ENCODE measurements at regions not wholly inside any gene's neighbourhood (a gene's known extent, or its start where the extent isn't known, plus 50 kb on each side); places are given as distances from the start of the nearest gene placed in this dataset.

DNA sequence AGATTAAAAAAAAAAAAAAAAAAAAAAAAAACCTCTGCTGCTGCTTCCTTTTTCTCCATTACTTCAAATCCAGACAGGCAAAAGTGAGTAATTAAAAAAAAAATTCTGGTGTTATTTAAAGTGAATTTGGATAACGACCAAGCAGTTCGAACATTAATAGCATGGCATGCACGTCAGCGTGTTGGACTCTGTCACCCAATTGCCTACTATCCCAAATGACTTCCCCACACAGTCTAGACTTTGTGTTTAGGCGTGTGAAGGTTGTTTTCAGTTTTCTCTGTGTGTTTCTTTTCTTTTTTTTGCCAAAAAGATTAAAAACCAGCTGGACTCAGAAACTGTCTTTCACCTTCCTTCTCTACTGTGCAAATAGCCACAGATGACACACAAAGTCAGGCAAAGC lies 321.4 kb downstream of the MSX2 start:
- H3K4me3 ChIP-seq (ENCODE audit: low read length in 2 of 2), result no peak overlapping the region
- no peak overlapping the region for H3K9ac ChIP-seq (ENCODE audit: low read length in 2 of 2)
- H3K27ac ChIP-seq (ENCODE audit: low read length), result no peak overlapping the region
- H3K4me1 ChIP-seq (ENCODE audit: control insufficient read depth, insufficient read depth, low read length), result no peaks in the 10 kb centered on the region
- no peaks in the 10 kb centered on the region for H3K27me3 ChIP-seq (ENCODE audit: control insufficient read depth in 1 of 2, insufficient read depth in 2 of 2, low read length in 2 of 2)
- no peaks in the 10 kb centered on the region for H3K9me3 ChIP-seq (ENCODE audit: control insufficient read depth in 2 of 2, low read length in 2 of 2)
- H3K36me3 ChIP-seq (ENCODE audit: control insufficient read depth in 2 of 2, insufficient read depth in 2 of 2, low read length in 2 of 2), result no peaks in the 10 kb centered on the region

GRCh38 chr5:175037820-175038219 lies 313.4 kb downstream of the MSX2 start:
- Histone ChIP-seq H3K36me3 (ENCODE audit: control insufficient read depth in 2 of 2, insufficient read depth in 2 of 2, low read length in 2 of 2) (no peaks in the 10 kb centered on the region), H3K27me3 (ENCODE audit: control insufficient read depth in 1 of 2, insufficient read depth in 2 of 2, low read length in 2 of 2) (no peaks in the 10 kb centered on the region), H3K9me3 (ENCODE audit: control insufficient read depth in 2 of 2, low read length in 2 of 2) (peaks cover 0 to 3% of the 10 kb centered on the region in 2 donors), H3K4me1 (ENCODE audit: control insufficient read depth, insufficient read depth, low read length) (no peaks in the 10 kb centered on the region), H3K4me3 (ENCODE audit: low read length in 2 of 2) (no peak overlapping the region), H3K9ac (ENCODE audit: low read length in 2 of 2) (no peak overlapping the region), H3K27ac (ENCODE audit: low read length) (no peak overlapping the region)

DNA sequence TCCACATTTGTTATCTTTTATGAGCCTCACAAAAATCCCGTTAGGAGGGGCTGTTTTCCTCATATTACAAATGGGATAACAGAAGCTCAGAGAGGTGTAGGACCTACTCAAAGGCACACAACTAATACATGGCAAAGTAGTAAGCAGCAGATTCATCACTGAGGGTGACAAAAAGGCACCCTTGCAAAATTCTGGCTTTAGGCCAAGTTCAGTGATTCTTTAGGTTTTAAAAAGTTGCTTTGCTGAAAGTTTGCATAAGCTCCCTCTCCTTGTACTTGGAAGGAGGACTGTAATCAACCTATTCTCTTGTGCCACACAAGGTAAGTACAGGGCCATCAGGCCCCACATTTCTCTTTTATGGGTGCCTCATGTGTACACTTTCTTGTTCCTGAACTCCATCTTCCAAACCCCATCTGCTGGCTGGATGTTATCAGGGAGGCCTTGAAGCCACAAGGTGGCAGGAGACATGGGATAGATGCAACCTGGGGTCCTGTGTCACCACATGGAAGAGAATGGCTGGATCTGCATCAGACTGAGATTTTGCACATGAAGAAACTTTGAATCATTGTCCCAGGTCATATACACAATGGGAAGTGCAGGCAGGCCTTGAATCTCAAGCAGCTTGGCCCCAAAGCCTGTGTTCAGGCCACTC lies 311.6 kb downstream of the MSX2 start:
- no peaks in the 10 kb centered on the region for H3K4me1 ChIP-seq (ENCODE audit: control insufficient read depth, insufficient read depth, low read length)

DNA sequence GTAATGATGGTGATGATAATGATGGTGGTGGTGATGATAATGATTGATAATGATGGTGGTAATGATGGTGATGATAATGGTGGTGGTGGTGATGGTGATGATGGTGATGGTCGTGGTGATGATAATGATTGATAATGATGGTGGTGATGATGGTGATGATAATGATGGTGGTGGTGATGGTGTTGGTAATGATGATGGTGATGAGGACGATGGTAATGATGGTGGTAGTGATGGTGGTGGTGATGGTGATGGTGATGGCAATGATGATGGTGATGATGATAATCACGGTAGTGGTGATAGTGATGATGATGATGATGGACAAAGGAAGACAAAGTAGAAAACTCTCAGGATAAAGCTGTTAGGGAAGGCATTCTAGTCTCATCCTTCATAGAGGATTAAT lies 310.5 kb downstream of the MSX2 start:
- H3K27ac ChIP-seq (ENCODE audit: low read length), result no peak overlapping the region
- no peaks in the 10 kb centered on the region for H3K27me3 ChIP-seq (ENCODE audit: control insufficient read depth in 1 of 2, insufficient read depth in 2 of 2, low read length in 2 of 2)
- peaks cover 0 to 3% of the 10 kb centered on the region in 2 donors for H3K9me3 ChIP-seq (ENCODE audit: control insufficient read depth in 2 of 2, low read length in 2 of 2)
- no peaks in the 10 kb centered on the region for H3K4me1 ChIP-seq (ENCODE audit: control insufficient read depth, insufficient read depth, low read length)
- no peaks in the 10 kb centered on the region for H3K36me3 ChIP-seq (ENCODE audit: control insufficient read depth in 2 of 2, insufficient read depth in 2 of 2, low read length in 2 of 2)
- no peak overlapping the region for H3K4me3 ChIP-seq (ENCODE audit: low read length in 2 of 2)
- H3K9ac ChIP-seq (ENCODE audit: low read length in 2 of 2), result no peak overlapping the region

More for the DNA sequence above, 311.6 kb downstream of the MSX2 start:
- Histone ChIP-seq H3K9me3 (ENCODE audit: control insufficient read depth in 2 of 2, low read length in 2 of 2) (peaks cover 0 to 3% of the 10 kb centered on the region in 2 donors), H3K27me3 (ENCODE audit: control insufficient read depth in 1 of 2, insufficient read depth in 2 of 2, low read length in 2 of 2) (no peaks in the 10 kb centered on the region), H3K36me3 (ENCODE audit: control insufficient read depth in 2 of 2, insufficient read depth in 2 of 2, low read length in 2 of 2) (no peaks in the 10 kb centered on the region), H3K9ac (ENCODE audit: low read length in 2 of 2) (no peak overlapping the region), H3K4me3 (ENCODE audit: low read length in 2 of 2) (no peak overlapping the region), H3K27ac (ENCODE audit: low read length) (no peak overlapping the region)

GRCh38 chr5:175032741-175033151 lies 308.4 kb downstream of the MSX2 start:
- no peaks in the 10 kb centered on the region for H3K4me1 ChIP-seq (ENCODE audit: control insufficient read depth, insufficient read depth, low read length)
- H3K27ac ChIP-seq (ENCODE audit: low read length), result no peak overlapping the region
- no peaks in the 10 kb centered on the region for H3K27me3 ChIP-seq (ENCODE audit: control insufficient read depth in 1 of 2, insufficient read depth in 2 of 2, low read length in 2 of 2)
- no peak overlapping the region for H3K9ac ChIP-seq (ENCODE audit: low read length in 2 of 2)
- no peak overlapping the region for H3K4me3 ChIP-seq (ENCODE audit: low read length in 2 of 2)
- H3K36me3 ChIP-seq (ENCODE audit: control insufficient read depth in 2 of 2, insufficient read depth in 2 of 2, low read length in 2 of 2), result no peaks in the 10 kb centered on the region
- peaks cover 0 to 3% of the 10 kb centered on the region in 2 donors for H3K9me3 ChIP-seq (ENCODE audit: control insufficient read depth in 2 of 2, low read length in 2 of 2)

DNA sequence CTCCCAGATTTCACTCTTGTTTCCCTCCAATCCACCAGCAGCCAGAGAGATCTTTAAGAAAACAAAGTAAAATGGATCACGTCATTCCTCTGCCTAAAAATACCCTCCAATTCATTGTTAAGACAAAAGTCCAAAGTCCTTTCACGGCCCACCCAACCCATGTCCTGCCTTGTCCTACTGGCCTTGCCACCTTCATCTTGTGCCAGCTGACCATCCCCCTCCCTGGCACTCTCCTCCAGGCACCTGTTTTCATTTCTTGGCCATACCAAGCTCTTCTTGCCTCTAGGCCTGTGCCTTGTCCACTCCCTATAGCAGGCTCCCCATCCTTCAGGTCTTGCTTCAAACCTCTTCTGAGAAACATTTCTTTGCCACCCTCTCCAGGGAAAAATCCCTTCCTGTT lies 307.6 kb downstream of the MSX2 start:
- H3K27me3 ChIP-seq (ENCODE audit: control insufficient read depth in 1 of 2, insufficient read depth in 2 of 2, low read length in 2 of 2), result no peaks in the 10 kb centered on the region
- H3K9me3 ChIP-seq (ENCODE audit: control insufficient read depth in 2 of 2, low read length in 2 of 2), result peaks cover 0 to 3% of the 10 kb centered on the region in 2 donors
- H3K27ac ChIP-seq (ENCODE audit: low read length), result no peak overlapping the region
- no peak overlapping the region for H3K4me3 ChIP-seq (ENCODE audit: low read length in 2 of 2)
- H3K36me3 ChIP-seq (ENCODE audit: control insufficient read depth in 2 of 2, insufficient read depth in 2 of 2, low read length in 2 of 2), result no peaks in the 10 kb centered on the region
- no peak overlapping the region for H3K9ac ChIP-seq (ENCODE audit: low read length in 2 of 2)
- H3K4me1 ChIP-seq (ENCODE audit: control insufficient read depth, insufficient read depth, low read length), result no peaks in the 10 kb centered on the region

DNA sequence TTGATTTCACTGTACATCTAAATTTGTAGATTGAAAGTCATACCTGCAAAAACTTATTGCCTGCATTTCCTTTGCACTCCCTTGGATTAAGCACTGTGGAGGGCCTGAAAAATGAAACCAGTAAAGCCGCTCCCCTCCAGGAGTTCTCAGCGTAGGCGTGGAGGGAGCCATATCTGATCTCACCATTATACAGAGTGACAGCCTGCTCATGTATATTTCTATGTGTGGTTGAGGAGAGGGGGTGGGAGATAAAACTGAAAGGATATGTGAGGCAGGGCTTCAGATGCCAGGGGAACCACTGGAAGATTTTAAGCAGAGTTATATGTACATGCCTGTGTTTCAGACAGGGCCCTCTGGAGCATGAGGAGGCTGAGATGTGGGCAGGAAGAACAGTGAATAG lies 303.0 kb downstream of the MSX2 start:
- H3K27me3 ChIP-seq (ENCODE audit: control insufficient read depth in 1 of 2, insufficient read depth in 2 of 2, low read length in 2 of 2), result no peaks in the 10 kb centered on the region
- no peaks in the 10 kb centered on the region for H3K36me3 ChIP-seq (ENCODE audit: control insufficient read depth in 2 of 2, insufficient read depth in 2 of 2, low read length in 2 of 2)
- no peaks in the 10 kb centered on the region for H3K9me3 ChIP-seq (ENCODE audit: control insufficient read depth in 2 of 2, low read length in 2 of 2)
- H3K4me3 ChIP-seq (ENCODE audit: low read length in 2 of 2), result no peak overlapping the region
- H3K27ac ChIP-seq (ENCODE audit: low read length), result no peak overlapping the region
- no peak overlapping the region for H3K9ac ChIP-seq (ENCODE audit: low read length in 2 of 2)
- H3K4me1 ChIP-seq (ENCODE audit: control insufficient read depth, insufficient read depth, low read length), result no peaks in the 10 kb centered on the region

- no peaks in the 10 kb centered on the region for H3K4me1 ChIP-seq (ENCODE audit: control insufficient read depth, insufficient read depth, low read length)
- H3K27ac ChIP-seq (ENCODE audit: low read length), result no peak overlapping the region
- no peak overlapping the region for H3K4me3 ChIP-seq (ENCODE audit: low read length in 2 of 2)
- no peak overlapping the region for H3K9ac ChIP-seq (ENCODE audit: low read length in 2 of 2)
- H3K9me3 ChIP-seq (ENCODE audit: control insufficient read depth in 2 of 2, low read length in 2 of 2), result no peaks in the 10 kb centered on the region
- no peaks in the 10 kb centered on the region for H3K36me3 ChIP-seq (ENCODE audit: control insufficient read depth in 2 of 2, insufficient read depth in 2 of 2, low read length in 2 of 2)
- no peaks in the 10 kb centered on the region for H3K27me3 ChIP-seq (ENCODE audit: control insufficient read depth in 1 of 2, insufficient read depth in 2 of 2, low read length in 2 of 2)
Observed at GRCh38 chr5:175025077-175025476, 300.7 kb downstream of the MSX2 start.

DNA sequence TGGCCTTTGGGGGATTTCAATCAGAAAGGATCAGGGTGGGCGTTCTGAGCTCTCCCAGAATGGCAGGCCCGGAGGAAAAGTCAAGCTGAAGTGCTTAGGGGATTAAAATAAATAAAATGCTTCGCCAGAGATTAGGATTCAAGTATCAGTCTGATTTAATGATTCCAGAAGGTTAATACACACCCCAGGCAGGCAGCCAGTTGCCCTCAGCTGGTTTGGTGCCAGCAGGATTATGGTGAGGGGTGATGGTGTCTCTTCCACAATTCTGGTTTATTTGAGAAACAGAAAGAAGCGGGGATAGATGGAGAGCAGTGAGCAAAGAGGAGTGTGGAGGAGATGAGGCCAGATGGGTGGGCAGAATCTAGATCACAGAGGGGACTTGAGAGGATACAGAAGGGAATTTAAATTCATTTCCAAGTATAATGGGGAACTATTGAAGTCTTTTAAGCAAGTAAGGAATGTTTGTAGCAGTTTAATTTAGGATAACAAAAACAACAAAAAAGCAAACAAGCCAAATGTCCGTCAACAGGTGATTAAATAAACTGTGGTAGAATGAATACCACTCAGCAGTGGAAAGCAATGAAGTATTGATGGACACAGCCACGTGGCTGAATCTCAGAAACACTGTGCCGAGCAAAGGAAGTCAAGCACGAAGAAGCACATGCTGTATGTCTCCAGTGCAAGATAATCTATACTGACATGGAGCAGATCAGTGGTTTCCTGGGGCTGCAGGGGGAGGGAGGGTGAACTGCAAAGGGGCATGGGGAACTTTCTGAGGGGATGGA lies 297.7 kb downstream of the MSX2 start:
- H3K4me1 ChIP-seq (ENCODE audit: control insufficient read depth, insufficient read depth, low read length), result no peaks in the 10 kb centered on the region
- no peak overlapping the region for H3K9ac ChIP-seq (ENCODE audit: low read length in 2 of 2)
- H3K4me3 ChIP-seq (ENCODE audit: low read length in 2 of 2), result no peak overlapping the region
- no peaks in the 10 kb centered on the region for H3K36me3 ChIP-seq (ENCODE audit: control insufficient read depth in 2 of 2, insufficient read depth in 2 of 2, low read length in 2 of 2)
- no peaks in the 10 kb centered on the region for H3K9me3 ChIP-seq (ENCODE audit: control insufficient read depth in 2 of 2, low read length in 2 of 2)
- no peak overlapping the region for H3K27ac ChIP-seq (ENCODE audit: low read length)
- H3K27me3 ChIP-seq (ENCODE audit: control insufficient read depth in 1 of 2, insufficient read depth in 2 of 2, low read length in 2 of 2), result no peaks in the 10 kb centered on the region

DNA sequence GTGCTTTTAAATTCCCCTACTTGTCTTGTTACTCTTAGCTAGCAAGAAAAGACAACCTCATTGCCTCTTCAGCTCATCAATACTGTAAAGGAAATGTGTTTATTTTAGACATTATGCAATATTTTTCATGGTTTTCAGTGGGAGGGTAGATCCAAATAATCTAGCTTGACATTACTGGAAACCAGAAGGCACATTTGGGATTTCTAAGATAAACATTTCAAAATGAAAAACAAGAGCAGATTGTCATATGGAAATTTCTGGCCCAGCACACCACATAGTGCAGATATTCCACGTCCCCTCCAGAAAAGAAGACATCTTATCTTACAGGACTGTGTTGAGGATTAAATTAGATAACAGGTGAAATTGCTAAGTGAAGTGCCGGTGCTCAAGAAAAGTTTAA lies 296.9 kb downstream of the MSX2 start:
- Histone ChIP-seq H3K36me3 (ENCODE audit: control insufficient read depth in 2 of 2, insufficient read depth in 2 of 2, low read length in 2 of 2) (no peaks in the 10 kb centered on the region), H3K9me3 (ENCODE audit: control insufficient read depth in 2 of 2, low read length in 2 of 2) (no peaks in the 10 kb centered on the region), H3K4me1 (ENCODE audit: control insufficient read depth, insufficient read depth, low read length) (no peaks in the 10 kb centered on the region), H3K27me3 (ENCODE audit: control insufficient read depth in 1 of 2, insufficient read depth in 2 of 2, low read length in 2 of 2) (no peaks in the 10 kb centered on the region), H3K9ac (ENCODE audit: low read length in 2 of 2) (no peak overlapping the region), H3K27ac (ENCODE audit: low read length) (no peak overlapping the region), H3K4me3 (ENCODE audit: low read length in 2 of 2) (no peak overlapping the region)

Measured in stomach smooth muscle (tissue), 2 donors.